ENCODE measurements at regions not wholly inside any gene's neighbourhood (a gene's known extent, or its start where the extent isn't known, plus 50 kb on each side); places are given as distances from the start of the nearest gene placed in this dataset.

DNA sequence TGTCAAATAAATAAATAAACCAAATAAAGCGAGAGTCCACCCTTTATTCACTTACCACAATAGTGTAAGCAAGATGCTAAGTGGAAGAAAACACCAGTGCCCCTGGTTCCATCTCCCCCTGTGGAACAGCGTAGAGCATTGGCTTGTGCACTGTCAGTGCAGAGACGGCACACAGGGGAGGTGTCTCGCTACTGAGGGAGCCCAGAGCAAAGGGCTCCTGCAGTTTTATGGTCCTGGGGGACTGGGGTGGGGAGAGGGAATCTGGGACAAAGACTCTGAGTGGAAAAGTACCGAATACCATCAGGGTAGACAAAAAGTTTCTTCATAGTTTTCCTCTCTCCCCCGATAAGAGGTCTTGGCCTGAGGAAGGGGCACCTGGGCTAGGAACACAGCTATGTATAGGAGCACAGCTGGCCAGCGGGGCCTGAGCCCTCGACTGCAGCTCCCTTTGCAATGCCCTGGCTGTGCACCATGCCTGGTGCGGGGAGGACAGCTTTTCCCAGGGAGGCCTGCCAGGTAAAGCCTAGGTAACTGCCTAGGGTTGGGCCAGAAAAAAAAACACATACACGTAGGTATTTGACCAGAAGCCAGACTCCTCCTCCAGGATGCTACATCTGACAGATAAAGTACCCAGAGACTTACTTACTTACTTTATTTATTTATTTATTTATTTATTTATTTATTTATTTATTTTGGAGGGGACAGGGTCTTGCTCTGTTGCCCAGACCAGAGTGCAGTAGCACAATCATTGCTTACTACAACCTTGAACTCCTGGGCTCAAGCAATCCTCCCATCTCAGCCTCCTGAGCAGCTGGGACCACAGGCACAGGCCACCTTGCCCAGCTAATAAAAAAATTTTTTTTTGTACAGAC is 88.8 kb upstream of the KIF5B start:
- TF ChIP-seq EZH2 (IDR thresholded peaks at IDR 0.05; ENCODE audit: borderline replicate concordance, low read length) (no peak), CTCF (IDR thresholded peaks at IDR 0.05; ENCODE audit: low read length) (no peak)

Measured in OCI-LY1 (cell line).